HG03135 (cell line): ENCODE measurements at regions not wholly inside any gene's neighbourhood (a gene's known extent, or its start where the extent isn't known, plus 50 kb on each side); places are given as distances from the start of the nearest gene placed in this dataset.
"Not testable (repeated sequence)": the region's sequence is repeated elsewhere in the genome, so short reads cannot be mapped to it uniquely, and the experiment has no call there.

Source experiments
- ATAC-seq: cut with Tn5 transposase; IDR thresholded peaks from one replicate; pipeline ENCODE4 v1.9.1; 2021; ENCODE audit warnings: mild to moderate bottlenecking, moderate library complexity; ENCODE audit not compliant: unreplicated experiment

DNA sequence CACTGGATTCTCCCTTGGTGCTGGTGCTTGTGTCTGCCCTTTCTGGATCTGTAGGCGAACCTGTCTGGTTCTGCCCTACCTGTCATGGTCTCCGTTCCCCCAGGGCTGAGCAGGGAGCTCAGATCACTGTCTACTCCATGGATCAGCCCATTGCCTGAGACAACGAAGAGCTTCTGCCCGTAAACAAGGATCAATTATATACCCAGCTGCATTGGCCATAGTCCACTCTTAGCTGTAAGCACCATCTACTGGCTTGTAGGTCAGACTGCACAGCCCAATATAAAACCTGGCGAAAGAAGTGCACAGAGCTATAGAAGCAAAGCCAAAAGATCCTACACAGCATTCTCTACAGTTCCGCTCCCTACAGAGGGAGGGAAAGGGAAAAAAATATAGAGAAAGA lies 181.5 kb upstream of the RPS23 start:
- no peak for ATAC-seq

DNA sequence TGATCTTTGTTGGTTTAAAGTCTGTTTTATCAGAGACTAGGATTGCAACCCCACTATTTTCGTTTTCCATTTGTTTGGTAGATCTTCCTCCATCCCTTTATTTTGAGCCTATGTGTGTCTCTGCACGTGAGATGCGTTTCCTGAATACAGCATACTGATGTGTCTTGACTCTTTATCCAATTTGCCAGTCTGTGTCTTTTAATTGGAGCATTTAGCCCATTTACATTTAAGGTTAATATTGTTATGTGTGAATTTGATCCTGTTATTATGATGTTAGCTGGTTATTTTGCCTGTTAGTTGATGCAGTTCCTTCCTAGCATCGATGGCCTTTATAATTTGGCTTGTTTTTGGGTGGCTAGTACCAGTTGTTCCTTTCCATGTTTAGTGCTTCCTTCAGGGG lies 177.2 kb upstream of the RPS23 start:
- not testable (repeated sequence) for ATAC-seq

DNA sequence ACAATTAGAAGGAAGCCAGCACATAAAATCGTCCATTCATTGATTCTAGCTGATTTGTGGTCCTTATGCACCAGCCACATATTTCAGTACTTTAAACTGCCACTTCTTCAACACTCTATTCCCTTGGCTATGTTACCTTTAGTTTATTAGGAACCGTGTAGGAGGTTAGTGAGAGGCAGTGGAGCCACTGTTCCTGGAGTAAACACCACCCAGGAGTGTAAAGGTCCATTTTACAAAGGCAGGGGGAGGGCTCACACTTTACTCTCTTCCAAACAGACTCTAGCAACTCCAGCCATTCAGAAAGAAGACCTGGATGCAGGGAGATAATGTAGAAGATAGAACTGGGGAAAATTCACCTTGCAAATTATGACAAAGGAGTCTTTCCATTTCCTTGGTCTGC lies 170.2 kb upstream of the RPS23 start:
- ATAC-seq, result no peak

DNA sequence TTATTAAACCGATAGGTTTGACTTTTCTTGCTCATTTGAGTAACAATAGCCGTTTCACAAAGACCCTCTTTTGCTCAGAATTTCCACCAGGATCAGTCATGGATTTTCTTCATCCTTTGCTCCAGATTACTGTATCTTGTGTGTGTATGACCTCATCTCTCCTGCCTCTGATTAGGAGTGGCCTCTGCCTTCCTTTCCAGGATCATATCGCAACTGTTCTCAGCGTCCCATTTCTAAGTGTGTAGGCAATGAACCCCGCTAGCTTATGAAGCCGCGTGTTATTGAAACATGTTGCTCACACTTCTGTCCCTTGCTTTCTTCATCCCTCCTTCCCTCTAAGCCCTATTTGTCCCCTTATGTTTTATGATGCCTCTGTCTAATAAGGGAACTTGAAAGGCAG lies 169.8 kb upstream of the RPS23 start:
- no peak for ATAC-seq

DNA sequence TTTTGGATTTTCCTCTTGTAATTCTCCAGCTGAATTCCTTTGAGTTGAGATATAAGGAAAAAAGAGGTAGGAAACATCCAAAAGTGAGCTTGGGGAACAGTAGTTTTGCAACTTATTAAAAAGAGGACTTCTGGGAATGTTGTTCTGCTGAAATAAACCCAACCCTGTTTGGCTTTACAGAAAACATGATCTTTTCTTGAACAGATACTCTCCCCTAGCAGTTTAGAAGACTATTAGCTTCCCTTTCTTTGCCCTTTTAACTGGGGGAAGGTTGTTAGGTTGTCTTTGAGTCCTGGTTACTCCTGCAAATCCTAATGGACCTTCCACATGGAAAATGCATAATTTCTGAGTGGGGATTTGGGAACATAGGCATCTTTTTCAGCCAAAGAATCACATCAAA lies 168.7 kb upstream of the RPS23 start:
- no peak for ATAC-seq

DNA sequence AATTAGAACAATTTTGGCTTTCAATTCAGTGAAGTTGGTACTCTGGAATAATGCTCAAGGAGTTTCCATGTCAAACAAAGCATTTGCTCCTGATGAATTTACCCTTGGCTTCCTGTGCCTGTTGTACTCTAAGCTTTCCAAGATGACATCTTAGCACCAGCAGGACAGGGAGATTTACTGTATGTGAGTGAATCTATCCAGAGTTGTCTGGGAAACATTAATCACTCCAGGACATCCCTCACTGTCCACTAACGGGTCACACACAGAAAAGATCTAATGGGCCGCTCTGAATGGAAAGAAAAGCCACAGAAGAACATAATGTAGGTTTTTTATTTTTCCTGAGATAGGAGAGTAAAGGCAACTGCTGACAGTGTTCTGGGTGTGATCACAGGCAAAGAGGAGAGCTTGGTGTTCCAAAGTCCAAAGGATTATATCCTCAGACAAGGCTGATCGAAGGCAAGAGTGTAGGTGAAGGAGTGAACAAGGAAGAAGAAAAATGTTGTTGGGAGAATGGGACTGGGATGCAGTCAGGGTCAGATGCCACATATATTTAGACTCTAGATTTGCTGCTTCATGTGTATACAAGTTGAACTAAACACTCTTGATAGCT lies 167.7 kb upstream of the RPS23 start:
- ATAC-seq, result no peak

DNA sequence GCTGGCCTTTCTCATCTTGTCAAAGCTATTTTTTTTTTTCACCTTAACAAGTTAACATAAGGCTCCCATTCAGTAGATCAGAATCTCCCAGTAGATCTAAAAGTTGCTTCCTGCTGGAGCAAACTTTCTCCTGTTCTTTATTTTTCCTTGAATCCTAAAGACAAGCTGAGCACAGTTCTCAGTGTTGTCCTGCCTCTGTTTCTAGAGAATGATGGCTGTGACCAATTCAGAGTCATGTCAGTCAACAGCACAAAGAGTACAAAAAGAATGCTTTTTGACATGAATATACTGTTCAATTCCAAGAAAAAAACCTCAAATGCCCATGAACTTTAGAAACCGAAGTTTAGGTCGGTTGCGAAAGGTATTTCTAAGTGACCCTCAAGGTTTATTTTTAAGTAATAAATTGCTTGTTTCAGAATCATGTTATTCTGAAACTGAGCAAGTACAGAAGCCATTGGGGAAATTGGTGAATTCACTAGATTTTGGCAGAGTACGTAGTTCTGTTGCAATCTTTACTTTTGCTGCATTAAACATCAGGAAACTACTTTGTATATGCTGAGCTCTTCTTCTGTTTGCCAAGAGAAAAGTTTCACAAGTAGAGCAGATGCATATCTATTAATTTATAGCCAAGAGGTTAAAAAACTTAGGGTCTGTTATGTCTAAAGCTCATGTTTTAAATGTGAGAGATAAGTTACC lies 161.7 kb upstream of the RPS23 start:
- ATAC-seq, result no peak

DNA sequence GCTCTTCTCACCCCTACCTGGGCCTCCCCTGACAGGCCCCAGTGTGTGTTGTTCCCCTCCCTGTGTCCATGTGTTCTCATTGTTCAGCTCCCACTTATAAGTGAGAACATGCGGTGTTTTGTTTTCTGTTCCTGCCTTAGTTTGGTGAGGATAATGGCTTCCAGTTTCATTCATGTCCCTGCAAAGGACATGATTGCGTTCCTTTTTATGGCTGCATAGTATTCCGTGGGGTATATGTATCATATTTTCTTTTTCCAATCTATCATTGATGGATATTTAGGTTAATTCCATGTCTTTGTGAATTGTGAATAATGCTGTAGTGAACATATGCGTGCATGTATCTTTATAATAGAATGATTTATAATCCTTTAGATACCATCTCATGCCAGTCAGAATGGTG lies 159.4 kb upstream of the RPS23 start:
- ATAC-seq, result not testable (repeated sequence)

DNA sequence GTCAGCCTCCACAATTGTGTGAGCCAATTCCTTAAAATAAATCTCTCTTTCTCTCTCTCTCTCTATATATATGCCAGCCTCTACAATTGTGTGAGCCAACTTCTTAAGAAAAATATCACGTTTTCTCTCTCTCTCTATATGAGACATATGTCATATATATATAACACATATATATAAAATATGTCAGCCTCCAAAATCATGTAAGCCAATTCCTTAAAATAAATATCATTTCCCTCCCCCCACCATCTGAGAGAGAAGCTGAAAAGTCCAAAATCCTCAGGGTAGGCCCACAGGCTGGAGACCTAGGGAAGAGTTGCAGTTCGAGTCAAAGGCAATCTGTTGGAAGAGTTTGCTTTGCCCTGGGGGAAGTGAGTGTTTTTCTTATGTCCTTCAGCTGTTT lies 158.1 kb upstream of the RPS23 start:
- ATAC-seq, result no peak

DNA sequence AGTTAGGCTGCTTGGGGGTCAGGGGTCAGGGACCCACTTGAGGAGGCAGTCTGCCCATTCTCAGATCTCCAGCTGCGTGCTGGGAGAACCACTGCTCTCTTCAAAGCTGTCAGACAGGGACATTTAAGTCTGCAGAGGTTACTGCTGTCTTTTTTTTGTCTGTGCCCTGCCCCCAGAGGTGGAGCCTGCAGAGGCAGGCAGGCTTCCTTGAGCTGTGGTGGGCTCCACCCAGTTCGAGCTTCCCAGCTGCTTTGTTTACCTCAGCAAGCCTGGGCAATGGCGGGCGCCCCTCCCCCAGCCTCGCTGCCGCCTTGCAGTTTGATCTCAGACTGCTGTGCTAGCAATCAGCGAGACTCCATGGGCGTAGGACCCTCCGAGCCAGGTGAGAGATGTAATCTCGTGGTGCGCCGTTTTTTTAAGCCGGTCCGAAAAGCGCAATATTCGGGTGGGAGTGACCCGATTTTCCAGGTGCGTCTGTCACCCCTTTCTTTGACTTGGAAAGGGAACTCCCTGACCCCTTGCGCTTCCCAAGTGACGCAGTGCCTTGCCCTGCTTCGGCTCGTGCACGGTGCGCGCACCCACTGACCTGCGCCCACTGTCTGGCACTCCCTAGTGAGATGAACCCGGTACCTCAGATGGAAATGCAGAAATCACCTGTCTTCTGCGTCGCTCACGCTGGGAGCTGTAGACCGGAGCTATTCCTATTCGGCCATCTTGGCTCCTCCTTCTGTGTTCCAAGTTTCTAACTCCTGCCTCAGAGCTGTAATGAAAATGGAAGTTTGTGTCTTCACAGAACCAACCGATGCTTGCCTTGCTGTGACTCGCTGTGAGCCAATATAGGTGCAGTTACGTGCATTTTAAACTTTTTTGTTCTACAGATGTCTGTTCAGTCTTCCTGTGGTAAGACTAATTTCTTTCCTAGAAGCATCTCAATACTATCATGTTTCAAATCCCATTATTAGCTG lies 156.8 kb upstream of the RPS23 start:
- ATAC-seq, result not testable (repeated sequence)

DNA sequence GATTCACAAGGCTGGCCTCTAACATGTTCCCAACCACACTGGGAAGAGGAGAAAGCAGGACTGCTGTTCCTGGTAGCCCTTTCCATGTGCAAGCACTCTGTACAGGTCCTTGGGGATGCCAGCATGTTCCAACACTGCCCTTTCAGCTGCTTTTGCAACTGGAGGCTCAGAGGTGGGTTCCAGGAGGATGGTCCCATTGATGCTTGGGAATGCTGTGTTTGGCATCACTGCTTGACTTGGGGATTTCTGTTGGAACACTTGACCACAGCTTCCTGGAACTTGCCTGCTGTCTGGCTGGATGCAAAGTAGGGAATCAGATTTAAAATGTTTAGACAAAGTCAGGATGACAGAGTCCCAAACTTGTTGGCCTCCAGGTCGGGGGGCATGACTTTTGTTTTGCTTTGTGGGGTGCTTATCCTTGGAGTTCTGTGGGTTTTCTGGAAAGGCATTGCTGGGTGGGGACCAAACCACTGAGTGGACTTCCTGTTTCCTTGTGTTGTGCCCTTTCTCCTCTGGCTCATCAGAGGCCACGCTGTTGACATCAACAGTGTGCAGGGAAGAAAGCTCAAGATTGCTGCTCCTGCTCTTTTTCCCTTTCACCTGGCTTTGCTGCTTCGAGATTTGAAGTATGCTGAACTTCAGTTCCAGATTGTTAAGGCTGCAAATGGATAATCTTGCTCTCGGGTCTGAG lies 148.5 kb upstream of the RPS23 start:
- ATAC-seq, result no peak

DNA sequence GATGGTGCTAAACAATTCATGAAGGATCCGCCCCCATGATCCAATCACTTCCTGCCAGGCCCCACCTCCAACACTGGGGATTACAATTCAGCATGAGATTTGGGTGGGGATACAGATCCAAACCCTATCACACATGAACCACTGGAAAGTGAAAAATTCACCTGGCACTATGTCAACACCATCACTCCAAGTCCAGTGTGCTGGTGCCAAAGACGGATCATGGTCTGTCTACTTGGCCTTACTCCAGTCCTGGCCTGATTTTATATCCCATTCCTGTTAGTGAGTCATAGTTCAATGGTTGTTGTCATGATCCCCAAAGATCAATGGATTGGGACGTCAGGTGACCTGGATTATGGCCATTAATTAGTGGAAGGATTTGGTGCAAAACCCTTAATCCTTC lies 147.4 kb upstream of the RPS23 start:
- ATAC-seq, result no peak

DNA sequence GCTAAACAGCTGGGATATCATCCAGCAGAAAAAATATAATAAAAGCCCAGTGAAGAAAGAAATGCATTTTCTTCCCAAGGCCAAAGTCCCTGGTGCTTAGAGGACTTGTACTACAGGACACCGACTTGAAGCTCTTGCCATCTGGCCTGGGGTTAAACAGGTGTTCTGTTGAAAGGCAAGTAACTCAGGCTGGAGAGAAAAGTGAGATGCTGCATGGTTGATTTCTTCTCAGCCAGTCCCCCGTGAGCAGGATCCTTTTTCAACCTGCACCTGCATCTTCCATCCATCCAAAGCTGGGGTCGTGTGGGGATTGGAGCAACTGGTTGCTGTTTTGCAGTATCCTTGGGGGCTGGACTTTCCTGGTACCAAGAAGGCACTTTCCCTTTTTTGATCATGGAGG lies 146.1 kb upstream of the RPS23 start:
- no peak for ATAC-seq

DNA sequence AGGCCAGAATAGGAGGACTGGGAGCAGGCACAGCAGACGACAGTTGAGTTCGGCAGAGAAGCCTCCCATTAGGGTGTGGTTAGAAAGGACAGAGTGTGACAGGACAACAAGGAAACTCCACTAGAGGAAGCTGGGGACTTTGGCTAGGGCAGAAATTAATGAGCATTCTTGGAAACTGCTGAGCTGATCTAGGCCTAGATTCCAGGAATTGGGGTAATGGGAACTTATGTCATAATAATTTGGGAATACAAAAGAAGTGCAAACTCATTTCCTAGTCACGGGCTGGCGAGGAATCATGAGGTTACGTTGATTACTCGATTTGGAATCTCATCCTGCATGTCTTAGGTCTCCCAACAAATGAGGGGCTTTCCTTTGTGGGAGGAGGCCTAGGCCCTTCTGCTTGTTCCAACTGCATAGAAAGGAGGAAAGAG lies 144.6 kb upstream of the RPS23 start:
- ATAC-seq, result no peak

DNA sequence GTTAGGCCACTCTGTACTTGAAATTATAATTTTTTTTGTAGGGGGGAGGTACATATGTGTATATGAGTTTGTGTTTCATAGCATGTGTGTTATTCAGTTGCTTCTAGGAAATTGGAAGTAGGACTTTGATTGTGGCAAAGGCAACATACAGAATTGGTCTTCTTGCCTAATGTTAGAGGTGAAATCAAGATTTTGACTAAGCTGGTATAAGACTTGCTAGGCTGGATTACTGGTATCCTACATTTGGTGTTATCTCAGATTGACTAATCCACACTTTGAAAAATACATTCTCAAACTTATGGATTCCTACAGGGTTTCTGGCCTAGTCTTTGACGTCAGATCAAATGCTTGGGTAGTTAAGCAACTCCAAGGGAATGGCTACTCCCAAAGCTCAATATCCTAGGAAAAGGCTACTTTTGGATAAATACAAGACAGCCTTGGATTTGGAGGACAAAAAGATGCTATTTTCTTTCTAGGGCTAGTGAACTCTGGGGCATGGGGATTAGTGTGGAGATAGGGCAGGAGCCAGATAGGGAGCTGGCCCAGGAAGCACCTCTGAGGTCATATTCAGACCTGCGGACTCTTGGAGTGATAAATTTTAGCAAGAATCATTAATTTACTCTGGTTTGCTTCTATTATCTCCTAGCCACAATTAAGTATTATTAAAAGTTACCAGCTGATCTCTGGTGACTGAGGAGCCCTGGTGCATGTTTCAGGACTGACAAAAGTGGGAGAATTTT lies 144.0 kb upstream of the RPS23 start:
- no peak for ATAC-seq

DNA sequence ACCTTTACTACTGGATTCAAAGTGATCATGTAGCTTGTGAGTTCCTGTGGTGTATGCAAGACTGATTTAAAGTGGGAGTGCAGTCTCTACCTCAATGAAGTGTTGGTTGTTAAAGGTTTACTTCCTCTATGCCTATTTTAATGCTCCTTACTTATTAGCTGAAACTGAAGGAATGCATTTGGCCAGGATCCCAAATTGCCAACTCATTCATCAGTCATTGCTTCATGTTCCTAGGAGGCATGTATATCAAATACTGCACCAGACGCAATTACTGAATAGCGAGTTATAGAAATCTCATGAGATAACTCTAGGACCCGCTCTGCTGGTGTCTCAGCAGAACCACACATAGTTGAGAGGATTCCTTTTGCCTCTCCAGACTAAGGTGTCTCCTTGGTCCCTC lies 143.0 kb upstream of the RPS23 start:
- no peak for ATAC-seq

DNA sequence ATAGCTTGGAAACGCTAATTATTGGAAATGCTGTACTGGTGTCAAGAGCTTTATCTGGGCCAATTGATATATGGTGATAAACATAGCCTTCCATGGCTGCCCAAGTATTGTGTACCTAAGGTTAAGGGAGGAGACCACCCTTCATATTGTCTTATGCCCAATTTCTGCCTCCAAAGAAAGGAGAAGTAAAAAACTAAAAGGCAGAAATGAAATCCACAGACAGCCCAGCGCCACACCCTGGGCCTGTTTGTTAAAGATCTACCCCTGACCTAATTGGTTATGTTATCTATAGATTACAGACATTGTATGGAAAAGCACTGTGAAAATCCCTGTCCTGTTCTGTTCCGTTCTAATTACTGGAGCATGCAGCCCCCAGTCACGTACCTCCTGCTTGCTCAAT lies 142.4 kb upstream of the RPS23 start:
- ATAC-seq, result not testable (repeated sequence)

DNA sequence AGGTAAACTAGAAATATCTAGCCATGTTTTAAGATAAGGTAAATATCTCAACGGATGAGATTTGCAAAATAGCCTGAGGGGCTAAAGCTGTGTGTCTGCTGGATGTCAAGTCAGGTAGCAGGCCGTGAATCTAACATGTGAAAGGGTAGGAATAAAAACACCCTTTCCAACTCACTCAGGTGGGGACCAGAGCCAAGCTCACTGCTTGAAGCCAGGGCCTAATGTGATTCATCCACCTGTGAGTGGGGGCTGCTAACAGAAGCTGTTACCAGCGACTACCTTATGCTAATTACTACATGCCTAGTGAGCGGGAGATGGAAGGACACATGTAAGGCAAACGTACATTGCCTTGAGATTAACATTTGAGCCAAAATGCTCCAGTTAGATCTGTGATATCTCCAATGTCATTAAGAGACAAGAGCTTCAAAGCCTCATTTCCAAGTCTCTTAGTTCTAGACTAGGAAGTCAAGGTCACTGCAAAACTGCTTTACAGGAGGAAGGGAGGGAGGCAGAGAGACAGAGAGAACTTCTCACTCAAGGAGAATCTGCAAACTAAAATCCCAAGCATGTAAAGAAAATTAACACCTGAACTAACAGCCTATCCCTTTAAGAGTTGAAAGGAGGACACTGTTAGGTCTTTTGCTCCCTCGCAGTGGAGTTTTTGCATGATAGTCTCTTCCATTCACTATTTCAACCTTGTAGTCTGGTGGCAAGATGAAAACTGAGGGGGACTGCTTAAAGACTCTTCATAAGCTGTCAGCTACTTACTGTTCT lies 141.6 kb upstream of the RPS23 start:
- no peak for ATAC-seq

DNA sequence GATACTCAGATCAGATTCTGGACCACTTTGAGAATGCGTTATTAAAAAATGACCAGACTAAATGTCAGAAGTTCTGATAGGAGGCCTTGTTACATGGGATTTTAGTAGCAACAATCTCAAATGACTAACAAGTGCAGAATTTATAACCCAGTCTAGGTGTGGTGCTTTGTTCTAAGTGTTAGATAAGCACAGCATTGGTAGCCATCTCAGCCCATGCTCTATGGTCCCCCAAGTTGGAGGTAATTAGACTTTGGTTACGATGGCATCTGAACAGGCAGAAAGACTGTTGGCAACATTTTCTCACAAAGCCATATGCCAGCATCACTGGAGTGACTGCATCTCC lies 140.4 kb upstream of the RPS23 start:
- no peak for ATAC-seq
